ENCODE measurements at regions not wholly inside any gene's neighbourhood (a gene's known extent, or its start where the extent isn't known, plus 50 kb on each side); places are given as distances from the start of the nearest gene placed in this dataset.

DNA sequence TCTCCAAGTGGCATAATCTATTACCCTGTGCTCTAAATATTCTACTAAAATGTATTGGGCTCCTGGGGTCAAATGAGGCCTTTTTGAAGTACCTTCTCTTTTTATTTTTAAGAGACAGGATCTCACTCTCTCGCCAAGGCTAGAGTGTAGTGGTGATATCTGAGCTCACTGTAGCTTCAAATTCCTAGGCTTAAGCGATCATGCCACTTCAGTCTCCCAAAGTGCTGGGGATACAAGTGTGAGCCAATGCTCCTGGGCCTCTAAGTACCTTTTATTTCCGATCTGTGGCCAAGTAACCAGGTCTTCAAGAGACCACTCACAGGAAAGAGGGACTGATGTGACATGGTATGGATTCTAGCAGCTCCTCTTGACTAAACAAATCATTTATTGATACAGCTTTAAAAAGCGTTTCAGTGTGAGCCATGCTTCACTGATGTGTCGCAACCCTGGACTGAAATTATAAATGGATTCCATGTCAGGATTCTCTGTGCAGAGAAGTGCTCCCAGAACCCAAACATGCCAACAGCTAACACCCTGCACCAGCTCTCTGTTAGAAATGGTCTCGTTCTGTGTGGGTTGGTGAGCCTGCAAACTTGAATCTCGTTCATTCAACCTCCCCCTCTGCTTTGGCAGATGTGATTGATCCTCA lies 477.8 kb downstream of the HINT1 start:
- Histone ChIP-seq H3K9me2 (replicated peaks; ENCODE audit: insufficient read depth, low read length) (no peaks in the 10 kb centered on the region), H3K9ac (ENCODE audit: low read length) (no peak overlapping the region), H3K4me1 (ENCODE audit: low read length) (peaks cover 9% of the 10 kb centered on the region), H3K9me3 (ENCODE audit: low read length) (no peaks in the 10 kb centered on the region), H4K20me1 (ENCODE audit: insufficient read depth, low read depth, low read length) (no peaks in the 10 kb centered on the region), H3K27ac (ENCODE audit: low read length) (no peak overlapping the region), H2AFZ (ENCODE audit: low read length) (no peak overlapping the region), H3K27me3 (ENCODE audit: low read length) (0 out of 2 replicates have a peak, but pooled peaks cover 3% of the 10 kb centered on the region), H3K79me2 (ENCODE audit: low read length) (no peaks in the 10 kb centered on the region), H3K36me3 (ENCODE audit: insufficient read depth, low read length) (no peaks in the 10 kb centered on the region), H3K4me3 (ENCODE audit: low read length) (no peak overlapping the region), H3K4me2 (ENCODE audit: low read depth, low read length, poor library complexity, severe bottlenecking) (no peak overlapping the region)
- no peak for DNase-seq

DNA sequence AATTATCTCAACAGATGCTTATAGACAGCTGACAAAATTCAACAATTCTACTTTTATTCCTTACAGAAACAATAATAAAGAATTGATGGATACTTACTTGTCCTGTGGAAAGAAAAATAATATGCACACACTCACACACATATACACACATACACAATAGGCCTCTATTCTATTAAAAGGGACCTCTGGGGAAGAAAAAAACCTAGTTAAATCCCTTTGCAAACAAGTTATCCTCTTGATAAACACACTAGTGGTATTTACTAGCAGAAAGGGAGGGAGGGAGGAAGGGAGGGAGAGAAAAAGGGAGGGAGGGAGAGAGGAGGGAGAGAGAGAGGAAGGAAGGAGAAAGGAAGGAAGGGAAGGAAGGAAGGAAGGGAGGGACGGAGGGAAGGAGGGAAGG lies 486.4 kb downstream of the HINT1 start:
- no peaks in the 10 kb centered on the region for H3K9me2 ChIP-seq (replicated peaks; ENCODE audit: insufficient read depth, low read length)
- no peak for DNase-seq
- H3K36me3 ChIP-seq (ENCODE audit: insufficient read depth, low read length), result no peaks in the 10 kb centered on the region
- no peaks in the 10 kb centered on the region for H3K79me2 ChIP-seq (ENCODE audit: low read length)
- no peak overlapping the region for H3K4me3 ChIP-seq (ENCODE audit: low read length)
- no peaks in the 10 kb centered on the region for H3K27me3 ChIP-seq (ENCODE audit: low read length)
- H3K9ac ChIP-seq (ENCODE audit: low read length), result no peak overlapping the region
- no peaks in the 10 kb centered on the region for H4K20me1 ChIP-seq (ENCODE audit: insufficient read depth, low read depth, low read length)
- H3K4me1 ChIP-seq (ENCODE audit: low read length), result no peaks in the 10 kb centered on the region
- H2AFZ ChIP-seq (ENCODE audit: low read length), result no peak overlapping the region
- no peak overlapping the region for H3K27ac ChIP-seq (ENCODE audit: low read length)
- H3K9me3 ChIP-seq (ENCODE audit: low read length), result no peaks in the 10 kb centered on the region
- H3K4me2 ChIP-seq (ENCODE audit: low read depth, low read length, poor library complexity, severe bottlenecking), result no peak overlapping the region

DNA sequence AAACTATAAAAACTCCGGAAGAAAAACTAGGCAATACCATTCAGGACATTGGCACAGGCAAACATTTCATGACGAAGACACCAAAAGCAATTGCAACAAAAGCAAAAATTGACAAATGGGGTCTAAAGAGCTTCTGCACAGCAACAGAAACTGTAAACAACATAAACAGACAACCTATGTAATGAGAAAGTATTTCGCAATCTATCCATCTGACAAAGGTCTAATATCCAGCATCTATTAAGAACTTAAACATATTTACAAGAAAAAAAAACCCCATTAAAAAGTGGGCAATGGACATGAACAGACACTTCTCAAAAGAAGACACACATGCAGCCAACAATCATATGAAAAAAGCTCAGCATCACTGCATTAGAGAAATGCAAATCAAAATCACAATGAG lies 498.6 kb downstream of the HINT1 start:
- H4K20me1 ChIP-seq (ENCODE audit: insufficient read depth, low read depth, low read length), result no peaks in the 10 kb centered on the region
- no peak overlapping the region for H3K27ac ChIP-seq (ENCODE audit: low read length)
- no peaks in the 10 kb centered on the region for H3K9me3 ChIP-seq (ENCODE audit: low read length)
- no peaks in the 10 kb centered on the region for H3K36me3 ChIP-seq (ENCODE audit: insufficient read depth, low read length)
- no peak overlapping the region for H3K4me2 ChIP-seq (ENCODE audit: low read depth, low read length, poor library complexity, severe bottlenecking)
- peaks cover 3% of the 10 kb centered on the region for H3K4me1 ChIP-seq (ENCODE audit: low read length)
- H3K9me2 ChIP-seq (replicated peaks; ENCODE audit: insufficient read depth, low read length), result no peaks in the 10 kb centered on the region
- H3K4me3 ChIP-seq (ENCODE audit: low read length), result no peak overlapping the region
- no peak overlapping the region for H3K9ac ChIP-seq (ENCODE audit: low read length)
- no peak overlapping the region for H2AFZ ChIP-seq (ENCODE audit: low read length)
- H3K27me3 ChIP-seq (ENCODE audit: low read length), result no peaks in the 10 kb centered on the region
- no peaks in the 10 kb centered on the region for H3K79me2 ChIP-seq (ENCODE audit: low read length)
- no peak for DNase-seq

DNA sequence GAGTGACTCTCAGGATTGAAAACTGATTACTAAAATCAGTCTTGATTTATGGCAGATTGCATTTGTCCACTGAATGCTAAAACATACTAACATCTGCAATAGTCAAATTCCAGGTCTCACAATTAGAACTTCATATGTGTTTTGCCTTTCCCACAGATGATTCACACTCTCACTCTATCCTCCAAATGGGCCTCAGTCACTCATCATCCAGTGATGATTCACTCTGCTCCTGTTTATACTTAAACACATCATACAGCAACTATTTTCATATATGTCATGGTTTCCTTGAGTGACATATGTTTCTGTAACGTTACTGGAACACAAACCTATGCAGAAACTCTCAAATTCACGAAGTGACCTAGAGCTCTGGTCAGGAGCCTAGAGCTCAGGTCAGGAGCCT lies 512.9 kb downstream of the HINT1 start:
- no peaks in the 10 kb centered on the region for H3K79me2 ChIP-seq (ENCODE audit: low read length)
- H3K9ac ChIP-seq (ENCODE audit: low read length), result no peak overlapping the region
- no peaks in the 10 kb centered on the region for H3K27me3 ChIP-seq (ENCODE audit: low read length)
- no peak overlapping the region for H3K4me2 ChIP-seq (ENCODE audit: low read depth, low read length, poor library complexity, severe bottlenecking)
- H4K20me1 ChIP-seq (ENCODE audit: insufficient read depth, low read depth, low read length), result no peaks in the 10 kb centered on the region
- H3K9me2 ChIP-seq (replicated peaks; ENCODE audit: insufficient read depth, low read length), result no peaks in the 10 kb centered on the region
- no peak overlapping the region for H3K4me3 ChIP-seq (ENCODE audit: low read length)
- DNase-seq, result no peak
- H3K36me3 ChIP-seq (ENCODE audit: insufficient read depth, low read length), result no peaks in the 10 kb centered on the region
- peaks cover 15% of the 10 kb centered on the region for H3K4me1 ChIP-seq (ENCODE audit: low read length)
- no peak overlapping the region for H2AFZ ChIP-seq (ENCODE audit: low read length)
- H3K9me3 ChIP-seq (ENCODE audit: low read length), result no peaks in the 10 kb centered on the region
- H3K27ac ChIP-seq (ENCODE audit: low read length), result no peak overlapping the region

DNA sequence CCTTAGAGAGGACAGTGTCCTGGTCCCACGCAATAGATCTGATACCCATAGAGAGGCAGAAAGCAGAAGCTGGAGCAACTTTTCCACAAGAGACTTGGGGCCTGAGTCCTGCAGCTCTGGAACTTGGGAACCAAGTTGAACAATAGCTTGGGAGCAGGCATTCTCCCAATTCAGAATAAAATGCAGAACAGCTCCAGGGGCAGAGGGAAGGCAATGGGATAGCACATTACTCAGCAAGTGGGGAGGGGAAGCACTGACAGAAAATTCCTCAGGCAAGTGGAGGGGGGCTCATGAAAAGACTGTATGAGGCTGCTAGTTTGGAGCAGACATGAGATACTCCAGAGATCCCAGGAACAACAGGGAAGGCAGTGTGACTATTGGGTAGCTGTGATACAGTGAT lies 513.6 kb downstream of the HINT1 start:
- Histone ChIP-seq H3K4me3 (ENCODE audit: low read length) (no peak overlapping the region), H2AFZ (ENCODE audit: low read length) (no peak overlapping the region), H3K36me3 (ENCODE audit: insufficient read depth, low read length) (no peaks in the 10 kb centered on the region), H3K79me2 (ENCODE audit: low read length) (no peaks in the 10 kb centered on the region), H3K4me1 (ENCODE audit: low read length) (peaks cover 14% of the 10 kb centered on the region), H3K4me2 (ENCODE audit: low read depth, low read length, poor library complexity, severe bottlenecking) (no peak overlapping the region), H4K20me1 (ENCODE audit: insufficient read depth, low read depth, low read length) (no peaks in the 10 kb centered on the region), H3K27me3 (ENCODE audit: low read length) (no peaks in the 10 kb centered on the region), H3K27ac (ENCODE audit: low read length) (no peak overlapping the region), H3K9me2 (replicated peaks; ENCODE audit: insufficient read depth, low read length) (no peaks in the 10 kb centered on the region), H3K9ac (ENCODE audit: low read length) (no peak overlapping the region), H3K9me3 (ENCODE audit: low read length) (no peaks in the 10 kb centered on the region)
- DNase-seq, result no peak

DNA sequence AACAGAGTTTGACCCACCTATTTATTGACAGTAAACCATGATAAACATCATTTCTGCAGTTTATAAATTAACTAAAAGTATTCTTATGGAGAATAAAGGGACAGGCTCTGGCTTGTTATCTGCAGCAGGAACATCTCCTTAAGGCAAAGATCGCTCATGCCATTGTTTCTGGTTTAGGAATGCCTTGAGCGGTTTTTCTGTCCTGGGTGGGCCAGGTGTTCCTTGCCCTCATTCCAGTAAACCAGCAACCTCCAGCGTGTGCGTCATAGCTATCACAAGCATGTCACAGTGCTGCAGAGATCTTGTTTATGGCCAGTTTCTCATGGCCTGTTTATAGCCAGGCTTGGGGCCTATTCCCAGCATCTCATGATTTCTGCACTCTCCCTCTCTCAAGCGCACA lies 521.7 kb downstream of the HINT1 start:
- Histone ChIP-seq H3K36me3 (ENCODE audit: insufficient read depth, low read length) (no peaks in the 10 kb centered on the region; the same call in 1 of the 2 replicates), H4K20me1 (ENCODE audit: insufficient read depth, low read depth, low read length) (no peaks in the 10 kb centered on the region), H3K9me2 (replicated peaks; ENCODE audit: insufficient read depth, low read length) (no peaks in the 10 kb centered on the region), H3K79me2 (ENCODE audit: low read length) (no peaks in the 10 kb centered on the region), H2AFZ (ENCODE audit: low read length) (no peak overlapping the region), H3K4me1 (ENCODE audit: low read length) (no peaks in the 10 kb centered on the region), H3K9ac (ENCODE audit: low read length) (no peak overlapping the region), H3K4me2 (ENCODE audit: low read depth, low read length, poor library complexity, severe bottlenecking) (no peak overlapping the region), H3K27me3 (ENCODE audit: low read length) (no peaks in the 10 kb centered on the region), H3K27ac (ENCODE audit: low read length) (no peak overlapping the region), H3K9me3 (ENCODE audit: low read length) (no peaks in the 10 kb centered on the region), H3K4me3 (ENCODE audit: low read length) (no peak overlapping the region)
- no peak for DNase-seq

DNA sequence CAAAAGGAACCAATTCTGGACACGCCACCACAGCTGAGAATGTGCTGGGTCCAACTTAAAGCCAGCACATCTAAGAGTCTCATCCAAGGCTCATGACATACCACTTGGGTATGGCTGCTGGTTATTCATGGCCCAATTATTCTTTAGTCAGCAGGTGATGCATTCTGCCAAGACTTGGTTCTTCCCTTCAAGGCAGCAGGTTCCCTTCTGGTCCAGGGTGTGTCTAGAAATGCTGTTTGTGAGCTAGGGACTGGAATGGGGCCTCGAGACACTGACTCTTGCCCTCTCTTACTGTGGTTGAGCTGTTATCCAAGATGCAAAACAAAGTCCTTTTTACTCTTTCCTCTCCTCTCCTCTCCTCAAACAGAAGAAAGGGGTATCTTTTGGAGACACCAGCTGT lies 522.6 kb downstream of the HINT1 start:
- Histone ChIP-seq H3K27ac (ENCODE audit: low read length) (no peak overlapping the region), H3K27me3 (ENCODE audit: low read length) (no peaks in the 10 kb centered on the region), H3K4me2 (ENCODE audit: low read depth, low read length, poor library complexity, severe bottlenecking) (no peak overlapping the region), H3K9me3 (ENCODE audit: low read length) (no peaks in the 10 kb centered on the region), H3K79me2 (ENCODE audit: low read length) (no peaks in the 10 kb centered on the region), H3K4me1 (ENCODE audit: low read length) (no peaks in the 10 kb centered on the region), H3K4me3 (ENCODE audit: low read length) (no peak overlapping the region), H3K9me2 (replicated peaks; ENCODE audit: insufficient read depth, low read length) (no peaks in the 10 kb centered on the region), H2AFZ (ENCODE audit: low read length) (no peak overlapping the region), H3K36me3 (ENCODE audit: insufficient read depth, low read length) (no peaks in the 10 kb centered on the region; the same call in 1 of the 2 replicates), H3K9ac (ENCODE audit: low read length) (no peak overlapping the region), H4K20me1 (ENCODE audit: insufficient read depth, low read depth, low read length) (no peaks in the 10 kb centered on the region)
- DNase-seq, result no peak

DNA sequence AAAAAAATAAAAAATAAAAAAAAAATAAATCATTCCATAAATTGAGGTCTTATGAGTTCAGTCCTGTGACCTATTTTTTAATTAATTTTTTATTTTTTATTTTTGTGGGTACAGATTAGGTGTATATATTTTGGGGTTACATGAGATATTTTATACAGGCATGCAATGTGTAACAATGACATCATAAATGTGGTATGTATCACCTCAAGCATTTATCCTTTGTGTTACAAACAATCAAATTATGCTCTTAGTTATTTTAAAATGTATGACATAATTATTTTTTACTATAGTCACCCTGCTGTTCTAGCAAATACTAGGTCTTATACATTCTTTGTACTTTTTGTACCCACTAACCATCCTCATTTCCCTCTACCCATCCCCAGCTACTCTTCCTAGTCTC lies 537.9 kb downstream of the HINT1 start:
- Histone ChIP-seq H3K27me3 (ENCODE audit: low read length) (no peaks in the 10 kb centered on the region), H3K9ac (ENCODE audit: low read length) (no peak overlapping the region), H3K4me3 (ENCODE audit: low read length) (no peak overlapping the region), H3K9me2 (replicated peaks; ENCODE audit: insufficient read depth, low read length) (no peaks in the 10 kb centered on the region), H2AFZ (ENCODE audit: low read length) (no peak overlapping the region), H3K79me2 (ENCODE audit: low read length) (no peaks in the 10 kb centered on the region), H3K9me3 (ENCODE audit: low read length) (peaks cover 9% of the 10 kb centered on the region; the same call in 1 of the 2 replicates), H4K20me1 (ENCODE audit: insufficient read depth, low read depth, low read length) (no peaks in the 10 kb centered on the region), H3K27ac (ENCODE audit: low read length) (no peak overlapping the region), H3K4me2 (ENCODE audit: low read depth, low read length, poor library complexity, severe bottlenecking) (no peak overlapping the region), H3K4me1 (ENCODE audit: low read length) (peaks cover 5% of the 10 kb centered on the region; the same call in 1 of the 2 replicates), H3K36me3 (ENCODE audit: insufficient read depth, low read length) (no peaks in the 10 kb centered on the region)
- no peak for DNase-seq

All from Karpas-422 (cell line).